ENCODE measurements at regions not wholly inside any gene's neighbourhood (a gene's known extent, or its start where the extent isn't known, plus 50 kb on each side); places are given as distances from the start of the nearest gene placed in this dataset.
A peak's percentile ranks its signal among the peaks of the same experiment; 100 is the strongest.

DNA sequence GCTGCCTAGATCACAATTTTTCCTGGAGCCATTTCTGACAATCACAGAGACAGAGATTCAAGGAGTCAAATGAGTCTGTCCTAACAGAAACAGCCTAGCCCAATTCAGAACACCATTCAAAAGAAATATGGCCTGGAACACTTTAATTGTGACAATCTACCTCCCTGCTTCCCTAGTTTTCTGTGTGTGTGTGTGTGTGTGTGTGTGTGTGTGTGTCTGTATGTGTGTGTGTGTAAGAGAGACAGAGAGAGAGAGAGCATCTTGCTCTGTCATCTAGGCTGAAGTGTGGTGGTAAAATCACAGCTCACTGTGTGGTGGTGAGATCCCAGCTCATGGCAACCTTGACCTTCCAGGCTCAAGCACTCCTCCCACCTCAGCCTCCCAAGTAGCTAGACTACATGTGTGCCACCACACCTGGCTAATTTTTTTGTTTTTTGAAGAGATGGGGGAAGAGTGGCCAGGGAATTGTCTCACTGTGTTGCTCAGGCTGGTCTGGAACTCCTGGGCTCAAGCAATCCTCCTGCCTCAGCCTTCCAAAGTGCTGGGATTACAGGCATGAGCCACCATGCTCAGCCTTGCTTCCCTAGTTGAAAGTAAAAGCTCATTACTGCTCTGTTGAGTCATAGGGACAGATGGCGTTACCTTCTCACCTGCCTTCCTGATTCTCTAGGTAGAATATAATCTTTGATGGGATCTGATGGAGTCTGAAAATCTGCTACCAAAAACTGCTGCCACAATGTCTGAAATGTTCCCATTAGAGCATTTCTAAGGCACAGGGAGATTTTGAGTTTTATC is 89.6 kb upstream of the BEND6 start:
- no peak overlapping the region for H3K4me3 ChIP-seq (ENCODE audit: low read length)
- no peak for DNase-seq (ENCODE audit: low read depth)
- no peak for TF ChIP-seq CTCF (conservative IDR thresholded peaks at IDR 0.05; ENCODE audit: low read length)

GRCh38 chr6:56864171-56864616 is 90.7 kb upstream of the BEND6 start:
- H3K4me3 ChIP-seq (ENCODE audit: low read length) = no peak overlapping the region
- no peak for TF ChIP-seq CTCF (conservative IDR thresholded peaks at IDR 0.05; ENCODE audit: low read length)
- no peak for DNase-seq (ENCODE audit: low read depth)

GRCh38 chr6:56863366-56863765 is 91.5 kb upstream of the BEND6 start:
- peak; percentile 78 for DNase-seq (ENCODE audit: low read depth)
- TF ChIP-seq CTCF (conservative IDR thresholded peaks at IDR 0.05; ENCODE audit: low read length) = no peak
- no peak overlapping the region for H3K4me3 ChIP-seq (ENCODE audit: low read length)

DNA sequence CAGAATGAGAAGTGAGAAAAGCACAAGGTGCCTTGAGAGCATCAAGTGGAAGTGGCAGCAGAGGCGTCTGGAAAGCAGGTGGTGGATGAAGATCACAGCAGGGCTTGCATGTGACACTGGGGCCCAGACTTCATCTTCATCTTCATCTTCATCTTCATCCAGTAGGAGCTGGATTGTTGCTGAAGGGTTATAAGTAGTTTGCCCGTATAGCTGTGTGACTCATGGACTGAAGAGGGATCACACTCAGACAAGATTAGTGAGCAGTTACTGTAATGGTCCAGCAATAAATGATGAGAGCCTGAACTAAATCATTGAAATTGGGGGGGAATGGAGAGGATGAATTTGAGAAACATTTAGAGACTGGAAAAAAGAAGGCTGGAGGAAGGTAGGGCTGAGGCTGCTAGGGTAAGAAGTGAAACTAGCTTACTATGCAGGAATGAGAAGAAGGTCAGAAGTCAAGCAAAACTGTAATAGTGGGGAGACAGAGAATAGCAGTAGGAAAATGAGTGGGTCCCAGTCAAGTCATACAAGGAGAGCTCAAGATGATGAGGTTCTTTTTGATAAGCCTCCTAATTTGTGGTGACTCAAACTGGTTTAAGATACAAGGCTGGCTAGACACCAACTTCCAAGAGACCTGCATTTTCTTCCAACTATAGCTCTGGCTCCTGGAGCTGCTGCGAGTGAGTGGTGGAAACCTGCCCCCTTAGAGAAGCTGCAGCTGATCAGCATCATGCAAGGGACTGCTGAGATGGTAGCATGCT is 92.3 kb upstream of the BEND6 start:
- no peak overlapping the region for H3K4me3 ChIP-seq (ENCODE audit: low read length)
- no peak for TF ChIP-seq CTCF (conservative IDR thresholded peaks at IDR 0.05; ENCODE audit: low read length)
- no peak for DNase-seq (ENCODE audit: low read depth)

- H3K4me3 ChIP-seq (ENCODE audit: low read length) = no peak overlapping the region
- no peak for DNase-seq (ENCODE audit: low read depth)
- TF ChIP-seq CTCF (conservative IDR thresholded peaks at IDR 0.05; ENCODE audit: low read length) = no peak
Measured at GRCh38 chr6:56860475-56860874, 94.4 kb upstream of the BEND6 start.

DNA sequence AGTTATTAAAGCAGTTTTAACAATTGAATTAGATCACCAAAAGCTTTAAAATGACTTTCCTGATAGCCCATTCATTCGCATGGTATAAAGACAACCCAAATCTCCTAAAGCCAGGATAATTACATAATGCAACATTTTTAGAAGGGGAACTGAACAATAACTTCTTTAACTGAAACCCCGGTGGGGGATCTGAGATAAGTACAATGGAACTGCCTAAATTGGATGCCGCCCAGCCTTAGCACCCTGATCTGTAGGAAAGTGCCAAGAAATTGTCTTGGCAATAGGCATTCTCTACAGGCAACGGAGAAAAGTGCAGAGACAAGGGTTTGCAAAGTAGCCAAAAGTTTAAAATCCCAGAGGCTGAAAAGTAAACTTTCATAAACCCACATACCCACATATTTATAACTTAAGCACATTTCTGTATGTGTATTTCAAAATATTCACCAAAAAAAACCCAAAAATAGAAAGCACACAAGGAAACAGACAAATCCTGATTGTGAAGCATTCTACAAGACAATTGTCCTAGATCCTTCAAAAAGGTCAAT is 98.8 kb upstream of the BEND6 start:
- DNase-seq (ENCODE audit: low read depth) = no peak
- TF ChIP-seq CTCF (conservative IDR thresholded peaks at IDR 0.05; ENCODE audit: low read length) = no peak
- H3K4me3 ChIP-seq (ENCODE audit: low read length) = no peak overlapping the region
